HEK293T (cell line): ENCODE measurements at regions not wholly inside any gene's neighbourhood (a gene's known extent, or its start where the extent isn't known, plus 50 kb on each side); places are given as distances from the start of the nearest gene placed in this dataset.

Experiments used
- ARNT ChIP-seq: fragments of 450-650 bp; IDR thresholded peaks from 2 replicates; pipeline ENCODE4 v1.6.1; 2017; ENCODE audit warnings: mild to moderate bottlenecking
- BHLHE40 ChIP-seq: fragments of 450-650 bp; IDR thresholded peaks from 2 replicates; pipeline ENCODE4 v1.6.1; 2016; ENCODE audit warnings: mild to moderate bottlenecking, moderate library complexity, borderline replicate concordance
- CTBP1 ChIP-seq: fragments of 450-650 bp; IDR thresholded peaks from 2 replicates; pipeline ENCODE4 v1.6.1; 2016; ENCODE audit warnings: borderline replicate concordance
- FOXK2 ChIP-seq: fragments of 450-650 bp; IDR thresholded peaks from 2 replicates; pipeline ENCODE4 v1.6.1; 2016; ENCODE audit warnings: mild to moderate bottlenecking
- L3MBTL2 ChIP-seq: fragments of 450-650 bp; conservative IDR thresholded peaks from 2 replicates; pipeline ENCODE4 v1.6.1; 2016; ENCODE audit warnings: mild to moderate bottlenecking
- SUZ12 ChIP-seq: fragments of 450-650 bp; IDR thresholded peaks from 2 replicates; pipeline ENCODE4 v1.6.1; 2016; ENCODE audit warnings: mild to moderate bottlenecking
- TARDBP ChIP-seq: fragments of 450-650 bp; IDR thresholded peaks from 2 replicates; pipeline ENCODE4 v1.6.1; 2016
- ZNF384 ChIP-seq: fragments of 450-650 bp; IDR thresholded peaks from 2 replicates; pipeline ENCODE4 v1.6.1; 2016

DNA sequence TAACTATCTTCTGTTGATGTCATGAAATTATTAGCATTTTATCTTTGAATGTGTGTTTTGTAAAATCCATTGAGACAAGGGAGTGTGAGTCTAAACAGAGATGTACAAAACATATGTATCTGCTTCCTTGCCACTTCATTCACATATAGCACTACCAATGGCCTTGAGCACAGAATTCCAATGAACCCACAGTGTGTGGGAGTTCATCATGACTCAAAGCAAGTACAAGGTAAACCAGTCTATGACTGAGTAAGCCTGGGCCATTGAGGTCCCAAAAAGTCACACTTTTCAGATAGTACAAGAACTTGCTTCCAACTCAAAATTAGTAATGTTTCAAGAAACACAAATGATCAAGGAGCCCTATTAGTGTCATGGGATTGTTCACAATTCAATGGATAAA lies 218.6 kb downstream of the MANEA start:
- TF ChIP-seq ZNF384 (no peak), FOXK2 (no peak), SUZ12 (no peak), TARDBP (no peak), BHLHE40 (no peak), ARNT (no peak), CTBP1 (no peak), L3MBTL2 (no peak)
